C4-2B (cell line): ENCODE measurements at regions not wholly inside any gene's neighbourhood (a gene's known extent, or its start where the extent isn't known, plus 50 kb on each side); places are given as distances from the start of the nearest gene placed in this dataset.

ENCODE experiments used
- CTCF ChIP-seq: fragments of 450-650 bp; conservative IDR thresholded peaks from 2 replicates; pipeline ENCODE4 v1.5.1; 2017; ENCODE audit warnings: mild to moderate bottlenecking
- ZFX ChIP-seq: fragments of 450-650 bp; IDR thresholded peaks from 2 replicates; pipeline ENCODE4 v1.6.1; 2017

DNA sequence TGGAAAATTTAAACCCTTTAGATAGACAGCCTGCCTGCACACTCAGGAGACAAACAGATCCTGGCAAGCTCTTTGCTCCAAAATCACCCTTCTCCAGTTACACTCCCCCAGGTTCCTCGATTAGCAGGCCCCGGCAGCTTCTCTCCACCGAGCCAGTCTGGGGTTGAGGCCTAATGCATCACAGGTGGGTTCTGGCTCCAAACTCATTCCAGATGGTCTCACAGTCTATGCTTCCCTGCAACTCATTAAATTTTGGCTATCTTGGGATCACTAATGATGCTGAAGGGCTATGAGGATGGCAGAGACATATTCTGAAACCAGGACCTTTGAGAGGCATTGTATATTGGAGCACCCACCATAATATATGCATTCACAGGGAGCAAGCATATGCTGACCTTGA, 559.8 kb upstream of the USP24 start:
- TF ChIP-seq CTCF (no peak), ZFX (no peak)
